Heart left ventricle (tissue), 13 donors: ENCODE measurements at regions not wholly inside any gene's neighbourhood (a gene's known extent, or its start where the extent isn't known, plus 50 kb on each side); places are given as distances from the start of the nearest gene placed in this dataset.

Source experiments
- POLR2A ChIP-seq, 2 donors: fragments of 450-650 bp; IDR thresholded peaks; one replicate each; pipeline ENCODE4 v1.6.1; 2017; ENCODE audit warnings: antibody characterized with exemption in 2 of 2, mild to moderate bottlenecking in 2 of 2, moderate library complexity in 2 of 2
- TF ChIP-seq, protein P1 (sequence below), 12 donors: fragments of 200-600 bp; sonication (generic) in 4 of 12; IDR thresholded peaks; one replicate each; pipeline versions ENCODE4 v1.5.0 to v1.8.0; 2018 to 2022; ENCODE audit warnings: antibody characterized with exemption in 12 of 12, mild to moderate bottlenecking in 5 of 12
- donor health status: ischemic (EF 13 %, LVEDD 7.1; RV severe dilation, severe dysfunction).
- donor health status: DM: no; HTN: yes; CAD: no.
- donor health status: DM: no; HTN: no; CAD: no.
- donor health status: ischemic (EF 25% LVEDD 6.9; RV normal size, moderate dysfunction).
- donor health status: ischemic (EF 25% LVEDD 5.7; RV mildly dilated, moderate dysfunction).
- donor health status: ischemic (EF 35%, LVEDD 5.7; RV mildly dilated, moderate dysfunction).
- donor health status: nonischemic (EF 11% LVEDD 7.7; RV severe dilation, severe dysfunction).
- donor health status: DM: yes; HTN: yes; CAD: no.
- donor health status: PGD.
- donor health status: ischemic (EF 29% LVEDD 5.4; RV normal size, mild dysfunction).
- donor health status: nonischemic (EF 23%, LVEDD 6.1; RV moderate dilation, normal function).

DNA sequence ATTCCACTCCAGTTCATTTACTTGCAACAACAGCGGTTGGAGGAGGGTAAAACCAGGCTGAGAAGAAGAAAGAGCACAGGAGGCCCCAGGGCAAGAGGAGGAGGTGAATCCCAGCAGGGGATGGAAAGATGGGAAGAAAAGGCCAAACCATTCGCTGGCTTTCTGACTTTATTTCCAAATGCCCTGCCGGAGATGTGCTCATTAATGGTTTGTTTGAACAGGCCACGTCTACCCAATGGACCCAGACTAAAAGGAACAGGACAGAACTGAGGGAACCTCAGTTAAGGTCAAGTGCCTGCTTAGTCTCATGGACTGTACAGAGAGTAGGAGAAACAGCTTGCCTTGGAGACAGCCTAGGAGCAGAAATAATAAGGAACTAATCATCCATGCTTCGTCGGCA lies 121.6 kb upstream of the NDUFV2 start:
- TF ChIP-seq, protein P1, sequence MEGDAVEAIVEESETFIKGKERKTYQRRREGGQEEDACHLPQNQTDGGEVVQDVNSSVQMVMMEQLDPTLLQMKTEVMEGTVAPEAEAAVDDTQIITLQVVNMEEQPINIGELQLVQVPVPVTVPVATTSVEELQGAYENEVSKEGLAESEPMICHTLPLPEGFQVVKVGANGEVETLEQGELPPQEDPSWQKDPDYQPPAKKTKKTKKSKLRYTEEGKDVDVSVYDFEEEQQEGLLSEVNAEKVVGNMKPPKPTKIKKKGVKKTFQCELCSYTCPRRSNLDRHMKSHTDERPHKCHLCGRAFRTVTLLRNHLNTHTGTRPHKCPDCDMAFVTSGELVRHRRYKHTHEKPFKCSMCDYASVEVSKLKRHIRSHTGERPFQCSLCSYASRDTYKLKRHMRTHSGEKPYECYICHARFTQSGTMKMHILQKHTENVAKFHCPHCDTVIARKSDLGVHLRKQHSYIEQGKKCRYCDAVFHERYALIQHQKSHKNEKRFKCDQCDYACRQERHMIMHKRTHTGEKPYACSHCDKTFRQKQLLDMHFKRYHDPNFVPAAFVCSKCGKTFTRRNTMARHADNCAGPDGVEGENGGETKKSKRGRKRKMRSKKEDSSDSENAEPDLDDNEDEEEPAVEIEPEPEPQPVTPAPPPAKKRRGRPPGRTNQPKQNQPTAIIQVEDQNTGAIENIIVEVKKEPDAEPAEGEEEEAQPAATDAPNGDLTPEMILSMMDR (IDR thresholded peaks at IDR 0.05): no peak
- TF ChIP-seq POLR2A (IDR thresholded peaks at IDR 0.05): no peak
